A549 (cell line): ENCODE measurements at regions not wholly inside any gene's neighbourhood (a gene's known extent, or its start where the extent isn't known, plus 50 kb on each side); places are given as distances from the start of the nearest gene placed in this dataset.

ENCODE experiments used
- ATAC-seq, 2 experiments: fragments of 200-7000 bp in 1 of 2; fragments of >200 bp in 1 of 2; cut with Nextera tagmentation in 1 of 2; cut with Tn5 transposase in 1 of 2; 3 replicates each; pipeline versions ENCODE4 v1.8.0 to v1.9.1; 2018 to 2020; ENCODE audit warnings: mild to moderate bottlenecking in 1 of 2, moderate library complexity in 1 of 2
- CTCF ChIA-PET: fragments of 300-600 bp; sonication (Branson Sonifier 250); formaldehyde crosslinking; extraction: SDS; loops from one replicate; lab custom pipeline; 2021; ENCODE audit warnings: antibody characterized with exemption, inconsistent platforms; lab: Yijun Ruan, JAX
- POLR2A ChIA-PET: fragments of 350-600 bp; formaldehyde crosslinking; extraction: SDS; loops from one replicate; lab custom pipeline; 2021; ENCODE audit warnings: antibody characterized with exemption, inconsistent platforms; lab: Yijun Ruan, JAX
- DNase-seq, 2 experiments: peaks; one replicate each; pipeline versions ENCODE4 v3.0.0 to v3.0.0-alpha.2; 2011 to 2016; ENCODE audit warnings: low read depth in 1 of 2, low spot score in 1 of 2
- FAIRE-seq: peaks from 2 replicates; lab custom pipeline; 2011; peaks lifted over from hg19 to GRCh38; lab: Jason Lieb, UNC
- H3K27ac ChIP-seq, 2 experiments: fragments of >200 bp; sonication (Bioruptor Twin); formaldehyde crosslinking; 3 replicates each; pipeline ENCODE4 v1.5.1; 2016 to 2017
- H3K4me1 ChIP-seq: fragments of >200 bp; sonication (Bioruptor Twin); formaldehyde crosslinking; 3 replicates; pipeline ENCODE4 v1.6.1; 2016
- H3K4me2 ChIP-seq: fragments of >200 bp; sonication (Bioruptor Twin); formaldehyde crosslinking; 3 replicates; pipeline ENCODE4 v1.6.1; 2016
- H3K4me3 ChIP-seq: fragments of >200 bp; sonication (Bioruptor Twin); formaldehyde crosslinking; 3 replicates; pipeline ENCODE4 v1.5.1; 2016
- H3K9me3 ChIP-seq: fragments of >200 bp; sonication (Bioruptor Twin); formaldehyde crosslinking; 3 replicates; pipeline ENCODE4 v1.6.1; 2016
- CHD4 ChIP-seq: fragments of 200-600 bp; sonication (generic); IDR thresholded peaks from 2 replicates; pipeline ENCODE4 v1.6.1; 2016; ENCODE audit warnings: antibody characterized with exemption, mild to moderate bottlenecking, borderline replicate concordance
- EHMT2 ChIP-seq: fragments of 200-600 bp; sonication (generic); IDR thresholded peaks from 2 replicates; pipeline ENCODE4 v1.6.1; 2016; ENCODE audit warnings: antibody characterized with exemption, low read depth, mild to moderate bottlenecking, moderate library complexity
- EP300 ChIP-seq, 2 experiments: fragments of >200 bp; sonication (Bioruptor Twin); formaldehyde crosslinking; IDR thresholded peaks; 2 replicates in 1 of 2; 3 replicates in 1 of 2; pipeline ENCODE4 v1.6.1; 2016 to 2017
- ESRRA ChIP-seq: fragments of 150-350 bp; IDR thresholded peaks from 2 replicates; pipeline ENCODE4 v1.6.1; 2014; ENCODE audit warnings: mild to moderate bottlenecking, low read length, borderline replicate concordance
- FOSB ChIP-seq: fragments of 250-450 bp; sonication (Bioruptor Pico); IDR thresholded peaks from 2 replicates; pipeline ENCODE4 v1.5.0; 2020; ENCODE audit warnings: mild to moderate bottlenecking, moderate library complexity
- FOXS1 ChIP-seq: fragments of 250-450 bp; sonication (Bioruptor Pico); IDR thresholded peaks from 2 replicates; pipeline ENCODE4 v1.5.0; 2020; ENCODE audit warnings: mild to moderate bottlenecking, moderate library complexity
- GATA3 ChIP-seq: IDR thresholded peaks from 2 replicates; pipeline ENCODE4 v1.6.1; 2012; ENCODE audit warnings: borderline replicate concordance
- HDAC2 ChIP-seq: fragments of 200-600 bp; sonication (generic); IDR thresholded peaks from 2 replicates; pipeline ENCODE4 v1.6.1; 2016
- HOXA7 ChIP-seq: fragments of 250-450 bp; sonication (Bioruptor Pico); IDR thresholded peaks from 2 replicates; pipeline ENCODE4 v1.5.0; 2020; ENCODE audit warnings: mild to moderate bottlenecking, moderate library complexity
- JUN ChIP-seq, 2 experiments: fragments of >200 bp; sonication (Bioruptor Twin); formaldehyde crosslinking; IDR thresholded peaks; 2 replicates in 1 of 2; 3 replicates in 1 of 2; pipeline ENCODE4 v1.6.1; 2016 to 2017
- MAFK ChIP-seq: fragments of 450-650 bp; IDR thresholded peaks from 2 replicates; pipeline ENCODE4 v1.6.1; 2014; ENCODE audit not compliant: partially characterized antibody
- NFE2L2 ChIP-seq: fragments of 150-350 bp; conservative IDR thresholded peaks from 2 replicates; pipeline ENCODE4 v1.6.1; 2014; ENCODE audit warnings: low read length
- PHF8 ChIP-seq: fragments of 200-600 bp; sonication (generic); IDR thresholded peaks from 2 replicates; pipeline ENCODE4 v1.6.1; 2016; ENCODE audit warnings: low read depth, mild to moderate bottlenecking, antibody characterized with exemption, moderate library complexity, borderline replicate concordance
- POLR2A ChIP-seq: IDR thresholded peaks from 2 replicates; pipeline ENCODE4 v1.6.1; 2012; ENCODE audit warnings: mild to moderate bottlenecking, low read length
- RAD21 ChIP-seq, 2 experiments: fragments of >200 bp in 1 of 2; sonication (Bioruptor Twin) in 1 of 2; formaldehyde crosslinking in 1 of 2; IDR thresholded peaks in 1 of 2; conservative IDR thresholded peaks in 1 of 2; 2 replicates in 1 of 2; 3 replicates in 1 of 2; pipeline ENCODE4 v1.6.1; 2012 to 2018; ENCODE audit warnings: inconsistent platforms in 1 of 2
- RCOR1 ChIP-seq: fragments of 150-350 bp; IDR thresholded peaks from 2 replicates; pipeline ENCODE4 v1.6.1; 2014; ENCODE audit warnings: antibody characterized with exemption, low read length, low read depth
- RNF2 ChIP-seq: fragments of 200-600 bp; sonication (generic); IDR thresholded peaks from 2 replicates; pipeline ENCODE4 v1.6.1; 2016; ENCODE audit warnings: low read depth, mild to moderate bottlenecking, antibody characterized with exemption, moderate library complexity, borderline replicate concordance
- SMC3 ChIP-seq: fragments of >200 bp; sonication (Bioruptor Twin); formaldehyde crosslinking; IDR thresholded peaks from 3 replicates; pipeline ENCODE4 v1.6.1; 2018; ENCODE audit warnings: inconsistent platforms
- TFCP2L1 ChIP-seq: fragments of 250-450 bp; sonication (Bioruptor Pico); IDR thresholded peaks from 2 replicates; pipeline ENCODE4 v1.5.0; 2021; ENCODE audit warnings: mild to moderate bottlenecking
- ZNF302 ChIP-seq: fragments of 250-450 bp; sonication (Bioruptor Pico); IDR thresholded peaks from 2 replicates; pipeline ENCODE4 v1.9.0; 2021; ENCODE audit warnings: inconsistent platforms, mild to moderate bottlenecking, moderate library complexity
- WGBS: methylation state at CpG from one replicate; pipeline ENCODE4 v1.1.6; 2017; ENCODE audit errors: missing lambda C conversion rate; 5-methylcytosine and 5-hydroxymethylcytosine counted together
- TF ChIP-seq, protein P1 (sequence below): fragments of >200 bp; sonication (Bioruptor Twin); formaldehyde crosslinking; IDR thresholded peaks from 3 replicates; pipeline ENCODE4 v1.6.1; 2016
- TF ChIP-seq, protein P2 (sequence below): fragments of 250-450 bp; sonication (Bioruptor Pico); IDR thresholded peaks from 2 replicates; pipeline ENCODE4 v1.5.0; 2021; ENCODE audit warnings: mild to moderate bottlenecking, moderate library complexity, borderline replicate concordance
- TF ChIP-seq, protein P3 (sequence below): fragments of 200-600 bp; sonication (generic); IDR thresholded peaks from 2 replicates; pipeline ENCODE4 v1.6.1; 2016; ENCODE audit warnings: antibody characterized with exemption, mild to moderate bottlenecking, moderate library complexity
- TF ChIP-seq, protein P4 (sequence below): fragments of >200 bp; sonication (Bioruptor Twin); formaldehyde crosslinking; IDR thresholded peaks from 2 replicates; pipeline ENCODE4 v1.6.1; 2016
- TF ChIP-seq, protein P5 (sequence below): fragments of 450-650 bp; IDR thresholded peaks from 2 replicates; pipeline ENCODE4 v1.6.1; 2014; ENCODE audit warnings: antibody characterized with exemption
- TF ChIP-seq, protein P6 (sequence below): IDR thresholded peaks from 2 replicates; pipeline ENCODE4 v1.6.1; 2012
- TF ChIP-seq, protein P7 (sequence below): IDR thresholded peaks from 2 replicates; pipeline ENCODE4 v1.6.1; 2012

DNA sequence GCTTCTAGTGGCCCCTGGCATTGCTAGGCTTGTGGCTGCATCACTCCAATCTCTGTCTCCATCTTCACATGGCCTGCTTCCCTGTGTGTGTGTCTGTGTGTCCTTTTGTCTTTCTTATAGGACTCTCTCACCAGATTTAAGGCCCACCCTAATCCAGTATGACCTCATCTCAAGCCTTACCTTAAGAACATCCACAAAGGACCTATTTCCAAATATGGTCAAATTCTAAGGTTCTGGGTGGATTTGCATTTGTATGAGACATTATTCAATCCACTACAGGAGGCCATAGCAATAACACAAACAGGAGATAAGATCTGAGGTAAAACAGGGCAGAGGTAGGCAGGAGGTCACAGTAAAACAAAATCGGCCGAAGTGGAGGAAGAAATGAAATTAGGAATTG, 375.9 kb downstream of the BTG1 start:
- DNase-seq (peak in 1 of 2 experiments; percentile 12), ATAC-seq (no peak), FAIRE-seq (no peak)
- no peaks in the 10 kb centered on the region for H3K4me1 ChIP-seq
- H3K4me3 ChIP-seq = no peak overlapping the region
- no peaks in the 10 kb centered on the region for H3K9me3 ChIP-seq
- no peak overlapping the region for H3K27ac ChIP-seq
- POLR2A ChIA-PET = no interaction called here
- no peak overlapping the region for H3K4me2 ChIP-seq
- TF ChIP-seq, protein P1, sequence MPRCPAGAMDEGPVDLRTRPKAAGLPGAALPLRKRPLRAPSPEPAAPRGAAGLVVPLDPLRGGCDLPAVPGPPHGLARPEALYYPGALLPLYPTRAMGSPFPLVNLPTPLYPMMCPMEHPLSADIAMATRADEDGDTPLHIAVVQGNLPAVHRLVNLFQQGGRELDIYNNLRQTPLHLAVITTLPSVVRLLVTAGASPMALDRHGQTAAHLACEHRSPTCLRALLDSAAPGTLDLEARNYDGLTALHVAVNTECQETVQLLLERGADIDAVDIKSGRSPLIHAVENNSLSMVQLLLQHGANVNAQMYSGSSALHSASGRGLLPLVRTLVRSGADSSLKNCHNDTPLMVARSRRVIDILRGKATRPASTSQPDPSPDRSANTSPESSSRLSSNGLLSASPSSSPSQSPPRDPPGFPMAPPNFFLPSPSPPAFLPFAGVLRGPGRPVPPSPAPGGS = no peak
- TF ChIP-seq RAD21 (conservative IDR thresholded peaks at IDR 0.05 in 1 of 2, IDR thresholded peaks at IDR 0.05 in 1 of 2) (no peak), GATA3 (no peak), CHD4 (no peak), ESRRA (no peak), HDAC2 (no peak), SMC3 (no peak), TFCP2L1 (CRISPR knock-in tag) (no peak), FOXS1 (CRISPR knock-in tag) (no peak), MAFK (no peak), RCOR1 (no peak), RNF2 (no peak), NFE2L2 (no peak)
- TF ChIP-seq, protein P2, sequence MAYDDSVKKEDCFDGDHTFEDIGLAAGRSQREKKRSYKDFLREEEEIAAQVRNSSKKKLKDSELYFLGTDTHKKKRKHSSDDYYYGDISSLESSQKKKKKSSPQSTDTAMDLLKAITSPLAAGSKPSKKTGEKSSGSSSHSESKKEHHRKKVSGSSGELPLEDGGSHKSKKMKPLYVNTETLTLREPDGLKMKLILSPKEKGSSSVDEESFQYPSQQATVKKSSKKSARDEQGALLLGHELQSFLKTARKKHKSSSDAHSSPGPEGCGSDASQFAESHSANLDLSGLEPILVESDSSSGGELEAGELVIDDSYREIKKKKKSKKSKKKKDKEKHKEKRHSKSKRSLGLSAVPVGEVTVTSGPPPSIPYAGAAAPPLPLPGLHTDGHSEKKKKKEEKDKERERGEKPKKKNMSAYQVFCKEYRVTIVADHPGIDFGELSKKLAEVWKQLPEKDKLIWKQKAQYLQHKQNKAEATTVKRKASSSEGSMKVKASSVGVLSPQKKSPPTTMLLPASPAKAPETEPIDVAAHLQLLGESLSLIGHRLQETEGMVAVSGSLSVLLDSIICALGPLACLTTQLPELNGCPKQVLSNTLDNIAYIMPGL (CRISPR knock-in tag) = no peak
- CTCF ChIA-PET = no interaction called here
- WGBS = 79% methylated on average over 2 of the region's 2 CpGs

DNA sequence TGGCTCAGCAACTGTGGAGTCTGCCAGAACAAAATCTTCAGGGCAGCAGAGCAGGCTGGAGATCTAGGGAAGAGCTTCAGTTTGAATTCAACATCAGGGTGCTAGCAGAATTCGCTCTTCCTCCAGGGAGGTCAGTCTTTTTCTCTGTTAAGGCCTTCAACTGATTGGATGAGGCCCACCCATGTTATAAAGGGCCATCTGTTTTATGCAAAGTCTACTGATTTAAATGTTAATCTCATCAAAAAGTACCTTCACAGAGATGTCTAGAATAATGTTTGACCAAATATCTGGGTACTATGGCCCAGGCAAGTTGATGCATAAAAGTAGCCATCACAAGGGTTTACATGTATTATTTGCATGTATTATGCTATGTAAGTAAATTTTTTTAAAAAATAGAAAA, 378.4 kb downstream of the BTG1 start:
- CTCF ChIA-PET = interaction anchor here (0.8 kb wide), 1 partner anchor 385 kb away, joined by 3 read pairs; no protein-coding TSS in a partner anchor
- 42% methylated on average over 1 of the region's 1 CpG for WGBS
- Histone ChIP-seq H3K4me1 (no peaks in the 10 kb centered on the region), H3K9me3 (no peaks in the 10 kb centered on the region), H3K27ac (no peak overlapping the region), H3K4me2 (no peak overlapping the region), H3K4me3 (no peak overlapping the region)
- TF ChIP-seq HDAC2 (no peak), PHF8 (no peak), FOSB (CRISPR knock-in tag) (no peak), POLR2A (no peak), JUN (IDR thresholded peaks at IDR 0.05) (no peak), EP300 (IDR thresholded peaks at IDR 0.05) (no peak), HOXA7 (CRISPR knock-in tag) (no peak), ZNF302 (CRISPR knock-in tag) (no peak), SMC3 (no peak), EHMT2 (no peak)
- TF ChIP-seq, protein P3, sequence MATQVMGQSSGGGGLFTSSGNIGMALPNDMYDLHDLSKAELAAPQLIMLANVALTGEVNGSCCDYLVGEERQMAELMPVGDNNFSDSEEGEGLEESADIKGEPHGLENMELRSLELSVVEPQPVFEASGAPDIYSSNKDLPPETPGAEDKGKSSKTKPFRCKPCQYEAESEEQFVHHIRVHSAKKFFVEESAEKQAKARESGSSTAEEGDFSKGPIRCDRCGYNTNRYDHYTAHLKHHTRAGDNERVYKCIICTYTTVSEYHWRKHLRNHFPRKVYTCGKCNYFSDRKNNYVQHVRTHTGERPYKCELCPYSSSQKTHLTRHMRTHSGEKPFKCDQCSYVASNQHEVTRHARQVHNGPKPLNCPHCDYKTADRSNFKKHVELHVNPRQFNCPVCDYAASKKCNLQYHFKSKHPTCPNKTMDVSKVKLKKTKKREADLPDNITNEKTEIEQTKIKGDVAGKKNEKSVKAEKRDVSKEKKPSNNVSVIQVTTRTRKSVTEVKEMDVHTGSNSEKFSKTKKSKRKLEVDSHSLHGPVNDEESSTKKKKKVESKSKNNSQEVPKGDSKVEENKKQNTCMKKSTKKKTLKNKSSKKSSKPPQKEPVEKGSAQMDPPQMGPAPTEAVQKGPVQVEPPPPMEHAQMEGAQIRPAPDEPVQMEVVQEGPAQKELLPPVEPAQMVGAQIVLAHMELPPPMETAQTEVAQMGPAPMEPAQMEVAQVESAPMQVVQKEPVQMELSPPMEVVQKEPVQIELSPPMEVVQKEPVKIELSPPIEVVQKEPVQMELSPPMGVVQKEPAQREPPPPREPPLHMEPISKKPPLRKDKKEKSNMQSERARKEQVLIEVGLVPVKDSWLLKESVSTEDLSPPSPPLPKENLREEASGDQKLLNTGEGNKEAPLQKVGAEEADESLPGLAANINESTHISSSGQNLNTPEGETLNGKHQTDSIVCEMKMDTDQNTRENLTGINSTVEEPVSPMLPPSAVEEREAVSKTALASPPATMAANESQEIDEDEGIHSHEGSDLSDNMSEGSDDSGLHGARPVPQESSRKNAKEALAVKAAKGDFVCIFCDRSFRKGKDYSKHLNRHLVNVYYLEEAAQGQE = no peak
- TF ChIP-seq, protein P4, sequence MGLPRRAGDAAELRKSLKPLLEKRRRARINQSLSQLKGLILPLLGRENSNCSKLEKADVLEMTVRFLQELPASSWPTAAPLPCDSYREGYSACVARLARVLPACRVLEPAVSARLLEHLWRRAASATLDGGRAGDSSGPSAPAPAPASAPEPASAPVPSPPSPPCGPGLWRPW = no peak
- TF ChIP-seq, protein P5, sequence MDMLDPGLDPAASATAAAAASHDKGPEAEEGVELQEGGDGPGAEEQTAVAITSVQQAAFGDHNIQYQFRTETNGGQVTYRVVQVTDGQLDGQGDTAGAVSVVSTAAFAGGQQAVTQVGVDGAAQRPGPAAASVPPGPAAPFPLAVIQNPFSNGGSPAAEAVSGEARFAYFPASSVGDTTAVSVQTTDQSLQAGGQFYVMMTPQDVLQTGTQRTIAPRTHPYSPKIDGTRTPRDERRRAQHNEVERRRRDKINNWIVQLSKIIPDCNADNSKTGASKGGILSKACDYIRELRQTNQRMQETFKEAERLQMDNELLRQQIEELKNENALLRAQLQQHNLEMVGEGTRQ = no peak
- TF ChIP-seq, protein P6, sequence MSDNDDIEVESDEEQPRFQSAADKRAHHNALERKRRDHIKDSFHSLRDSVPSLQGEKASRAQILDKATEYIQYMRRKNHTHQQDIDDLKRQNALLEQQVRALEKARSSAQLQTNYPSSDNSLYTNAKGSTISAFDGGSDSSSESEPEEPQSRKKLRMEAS = no peak
- TF ChIP-seq, protein P7, sequence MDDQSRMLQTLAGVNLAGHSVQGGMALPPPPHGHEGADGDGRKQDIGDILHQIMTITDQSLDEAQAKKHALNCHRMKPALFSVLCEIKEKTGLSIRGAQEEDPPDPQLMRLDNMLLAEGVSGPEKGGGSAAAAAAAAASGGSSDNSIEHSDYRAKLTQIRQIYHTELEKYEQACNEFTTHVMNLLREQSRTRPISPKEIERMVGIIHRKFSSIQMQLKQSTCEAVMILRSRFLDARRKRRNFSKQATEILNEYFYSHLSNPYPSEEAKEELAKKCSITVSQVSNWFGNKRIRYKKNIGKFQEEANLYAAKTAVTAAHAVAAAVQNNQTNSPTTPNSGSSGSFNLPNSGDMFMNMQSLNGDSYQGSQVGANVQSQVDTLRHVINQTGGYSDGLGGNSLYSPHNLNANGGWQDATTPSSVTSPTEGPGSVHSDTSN = no peak
- DNase-seq (no peak), FAIRE-seq (no peak), ATAC-seq (no peak)
- POLR2A ChIA-PET = no interaction called here
